ENCODE measurements at regions not wholly inside any gene's neighbourhood (a gene's known extent, or its start where the extent isn't known, plus 50 kb on each side); places are given as distances from the start of the nearest gene placed in this dataset.

DNA sequence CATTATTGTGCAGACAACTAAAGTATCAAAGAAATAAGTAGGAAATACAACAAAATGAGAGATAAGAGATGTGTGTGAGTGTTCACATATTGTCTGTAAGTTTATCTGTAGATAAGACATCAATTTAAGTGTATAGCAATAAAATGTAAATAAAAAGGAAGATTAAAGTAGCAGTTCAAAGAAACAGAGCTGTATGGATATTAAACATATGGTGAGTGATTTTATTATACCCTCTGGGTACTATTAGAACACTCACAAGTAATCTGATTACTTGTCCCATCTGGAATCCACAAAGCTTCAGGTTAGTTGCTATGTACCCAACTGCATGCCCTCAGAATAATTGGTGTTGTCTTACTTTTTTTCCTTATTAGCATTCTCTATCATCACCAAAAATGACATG is 747.9 kb upstream of the ADGRL3 start:
- no peak overlapping the region for H3T11ph ChIP-seq (ENCODE audit: low read length)
- no peak overlapping the region for H2BK15ac ChIP-seq (ENCODE audit: low read depth, low read length)
- H3K27ac ChIP-seq (ENCODE audit: insufficient read length, low read depth, low read length), result no peak overlapping the region
- H3K9me3 ChIP-seq (ENCODE audit: control insufficient read depth, low read depth, low read length), result no peaks in the 10 kb centered on the region
- no peak overlapping the region for H3K4ac ChIP-seq (ENCODE audit: low read depth, low read length)
- no peak overlapping the region for H2BK12ac ChIP-seq (ENCODE audit: insufficient read length, low read depth, low read length)
- H2BK5ac ChIP-seq (ENCODE audit: insufficient read length, low read length), result no peak overlapping the region
- Mint-ChIP-seq H3K9me3 (no peaks in the 10 kb centered on the region), H3K4me1 (no peaks in the 10 kb centered on the region), H3K4me3 (no peak overlapping the region), H3K27me3 (ENCODE audit: low read depth) (no peaks in the 10 kb centered on the region), H3K36me3 (ENCODE audit: insufficient read depth in 1 of 3, low read depth in 3 of 3) (no peaks in the 10 kb centered on the region), H3K27ac (no peak overlapping the region)
- H3K56ac ChIP-seq (ENCODE audit: insufficient read length, low read depth, low read length), result no peak overlapping the region
- no peaks in the 10 kb centered on the region for H3K4me1 ChIP-seq (ENCODE audit: insufficient read depth, low read length)
- H2BK20ac ChIP-seq (ENCODE audit: low read depth, low read length, poor library complexity, severe bottlenecking), result no peak overlapping the region
- no peak overlapping the region for H2AFZ ChIP-seq (ENCODE audit: low read length)
- TF ChIP-seq, protein P1, sequence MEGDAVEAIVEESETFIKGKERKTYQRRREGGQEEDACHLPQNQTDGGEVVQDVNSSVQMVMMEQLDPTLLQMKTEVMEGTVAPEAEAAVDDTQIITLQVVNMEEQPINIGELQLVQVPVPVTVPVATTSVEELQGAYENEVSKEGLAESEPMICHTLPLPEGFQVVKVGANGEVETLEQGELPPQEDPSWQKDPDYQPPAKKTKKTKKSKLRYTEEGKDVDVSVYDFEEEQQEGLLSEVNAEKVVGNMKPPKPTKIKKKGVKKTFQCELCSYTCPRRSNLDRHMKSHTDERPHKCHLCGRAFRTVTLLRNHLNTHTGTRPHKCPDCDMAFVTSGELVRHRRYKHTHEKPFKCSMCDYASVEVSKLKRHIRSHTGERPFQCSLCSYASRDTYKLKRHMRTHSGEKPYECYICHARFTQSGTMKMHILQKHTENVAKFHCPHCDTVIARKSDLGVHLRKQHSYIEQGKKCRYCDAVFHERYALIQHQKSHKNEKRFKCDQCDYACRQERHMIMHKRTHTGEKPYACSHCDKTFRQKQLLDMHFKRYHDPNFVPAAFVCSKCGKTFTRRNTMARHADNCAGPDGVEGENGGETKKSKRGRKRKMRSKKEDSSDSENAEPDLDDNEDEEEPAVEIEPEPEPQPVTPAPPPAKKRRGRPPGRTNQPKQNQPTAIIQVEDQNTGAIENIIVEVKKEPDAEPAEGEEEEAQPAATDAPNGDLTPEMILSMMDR (conservative IDR thresholded peaks at IDR 0.05), result no peak
- H3K79me2 ChIP-seq (ENCODE audit: insufficient read depth, low read length), result no peaks in the 10 kb centered on the region
- H4K8ac ChIP-seq (replicated peaks; ENCODE audit: insufficient read length, low read depth, low read length), result no peak overlapping the region
- H3K9ac ChIP-seq (ENCODE audit: extremely low read depth, insufficient read length, low read length), result no peak overlapping the region
- H3K18ac ChIP-seq (ENCODE audit: insufficient read length, low read depth, low read length), result no peak overlapping the region
- no peak overlapping the region for H4K91ac ChIP-seq (ENCODE audit: insufficient read length, low read depth, low read length)
- H2BK120ac ChIP-seq (ENCODE audit: low read depth, low read length, poor library complexity, severe bottlenecking), result no peak overlapping the region
- no peak overlapping the region for H3K4me2 ChIP-seq (ENCODE audit: insufficient read depth, insufficient read length, low read length)
- H3K79me1 ChIP-seq (ENCODE audit: insufficient read depth, low read depth, low read length, poor library complexity, severe bottlenecking), result no peaks in the 10 kb centered on the region
- H3K23ac ChIP-seq (ENCODE audit: insufficient read length, low read depth, low read length), result no peak overlapping the region
- no peaks in the 10 kb centered on the region for H3K27me3 ChIP-seq (ENCODE audit: insufficient read depth, low read length)
- H3K14ac ChIP-seq (ENCODE audit: insufficient read depth, low read length), result no peak overlapping the region
- no peaks in the 10 kb centered on the region for H4K20me1 ChIP-seq (ENCODE audit: control insufficient read depth, insufficient read depth, insufficient read length)
- H2AK5ac ChIP-seq (ENCODE audit: insufficient read length, low read length), result no peak overlapping the region
- DNase-seq, result no peak
- H4K5ac ChIP-seq (ENCODE audit: insufficient read length, low read depth, low read length), result no peak overlapping the region
- no peaks in the 10 kb centered on the region for H3K23me2 ChIP-seq (ENCODE audit: insufficient read length, low read depth, low read length, poor library complexity, severe bottlenecking)

All from H9 (cell line).